Nucleus accumbens (tissue), 56 donors: ENCODE measurements at regions not wholly inside any gene's neighbourhood (a gene's known extent, or its start where the extent isn't known, plus 50 kb on each side); places are given as distances from the start of the nearest gene placed in this dataset.

ENCODE experiments used
- DNase-seq, 56 donors: peaks; one replicate each; lab custom pipeline; 2025; lab: John Stamatoyannopoulos, UW

GRCh38 chr5:13569090-13569715, 375.3 kb downstream of the DNAH5 start:
- DNase-seq, result no peak

GRCh38 chr5:13567819-13568218, 376.7 kb downstream of the DNAH5 start:
- no peak for DNase-seq

- DNase-seq, result no peak
These were observed 377.6 kb downstream of the DNAH5 start for GRCh38 chr5:13566871-13567339.

GRCh38 chr5:13558408-13558807, 386.1 kb downstream of the DNAH5 start:
- DNase-seq, result no peak

- DNase-seq, result peak in 2 of 56 donors; percentile 3 to 8
These were observed 390.6 kb downstream of the DNAH5 start for GRCh38 chr5:13553896-13554295.

- DNase-seq, result no peak
These were observed 392.1 kb downstream of the DNAH5 start for GRCh38 chr5:13552361-13552760.

- no peak for DNase-seq
These were observed 392.8 kb downstream of the DNAH5 start for GRCh38 chr5:13551645-13552044.

- DNase-seq, result no peak
These were observed 404.2 kb downstream of the DNAH5 start for GRCh38 chr5:13540168-13540750.

- no peak for DNase-seq
These were observed 407.6 kb downstream of the DNAH5 start for GRCh38 chr5:13536933-13537332.

GRCh38 chr5:13533833-13534232, 410.7 kb downstream of the DNAH5 start:
- DNase-seq, result no peak

GRCh38 chr5:13529300-13529699, 415.2 kb downstream of the DNAH5 start:
- no peak for DNase-seq

- DNase-seq, result no peak
These were observed 419.6 kb downstream of the DNAH5 start for GRCh38 chr5:13524936-13525335.

GRCh38 chr5:13519131-13519530, 425.4 kb downstream of the DNAH5 start:
- DNase-seq, result no peak

GRCh38 chr5:13516195-13516594, 428.3 kb downstream of the DNAH5 start:
- DNase-seq, result no peak

GRCh38 chr5:13511442-13511841, 433.0 kb downstream of the DNAH5 start:
- DNase-seq, result no peak

- DNase-seq, result no peak
These were observed 433.9 kb downstream of the DNAH5 start for GRCh38 chr5:13510616-13511015.

GRCh38 chr5:13508559-13508958, 435.9 kb downstream of the DNAH5 start:
- no peak for DNase-seq

- DNase-seq, result no peak
These were observed 439.2 kb downstream of the DNAH5 start for GRCh38 chr5:13505326-13505725.

- DNase-seq, result no peak
These were observed 441.5 kb downstream of the DNAH5 start for GRCh38 chr5:13503017-13503416.

- DNase-seq, result no peak
These were observed 443.3 kb downstream of the DNAH5 start for GRCh38 chr5:13501176-13501575.

- no peak for DNase-seq
These were observed 446.2 kb downstream of the DNAH5 start for GRCh38 chr5:13498279-13498678.

- DNase-seq, result no peak
These were observed 456.1 kb downstream of the DNAH5 start for GRCh38 chr5:13488254-13488931.
